BJ (cell line): ENCODE measurements at regions not wholly inside any gene's neighbourhood (a gene's known extent, or its start where the extent isn't known, plus 50 kb on each side); places are given as distances from the start of the nearest gene placed in this dataset.

ENCODE experiments used
- CTCF ChIA-PET: fragments of 350-600 bp; formaldehyde crosslinking; extraction: SDS; loops from one replicate; lab custom pipeline; 2021; ENCODE audit warnings: antibody characterized with exemption, inconsistent platforms; lab: Yijun Ruan, JAX
- POLR2A ChIA-PET: fragments of 300-600 bp; sonication (Branson Sonifier 250); formaldehyde crosslinking; extraction: SDS; loops from one replicate; lab custom pipeline; 2021; ENCODE audit warnings: antibody characterized with exemption; lab: Charles Lee
- DNase-seq: peaks from one replicate; pipeline ENCODE4 v3.0.0-alpha.2; 2011; ENCODE audit warnings: low read depth
- H3K27me3 ChIP-seq: 2 replicates; pipeline ENCODE4 v1.6.0; 2011; ENCODE audit warnings: low read length; ENCODE audit not compliant: control insufficient read depth, insufficient read depth
- H3K36me3 ChIP-seq: 2 replicates; pipeline ENCODE4 v1.5.1; 2011; ENCODE audit warnings: low read length; ENCODE audit not compliant: control insufficient read depth, insufficient read depth
- H3K4me3 ChIP-seq: 2 replicates; pipeline ENCODE4 v1.5.1; 2011; ENCODE audit warnings: low read depth, mild to moderate bottlenecking, control low read depth, low read length
- TF ChIP-seq, protein P1 (sequence below): IDR thresholded peaks from 2 replicates; pipeline ENCODE4 v1.5.1; 2011; ENCODE audit warnings: low read depth, mild to moderate bottlenecking, control low read depth, inconsistent platforms, low read length, moderate library complexity; ENCODE audit not compliant: insufficient read depth

DNA sequence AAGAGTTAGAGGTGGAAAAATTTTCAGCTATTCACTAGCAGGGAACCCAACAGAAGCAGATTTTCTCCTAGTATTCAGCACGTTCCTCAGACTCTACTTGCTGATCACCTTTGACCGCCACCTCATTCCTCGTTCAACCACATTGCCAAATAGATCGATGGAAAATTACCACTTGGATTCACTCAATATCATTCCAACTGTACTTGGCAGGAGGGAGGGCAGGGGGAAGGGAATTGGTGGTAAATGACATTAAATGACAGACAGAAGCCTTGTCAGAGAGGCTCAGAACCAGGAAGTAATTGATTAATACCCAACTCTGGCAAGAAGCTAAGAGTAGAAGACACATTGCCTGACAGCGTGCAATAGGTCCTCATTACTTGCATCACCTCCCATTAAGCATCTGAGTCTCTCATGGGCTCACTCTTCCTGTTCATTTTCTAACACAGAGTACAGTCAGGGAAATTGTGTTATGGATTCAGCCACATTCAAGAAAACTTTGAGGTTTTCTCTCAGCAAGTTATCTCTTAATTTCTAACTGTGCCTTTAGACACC, 240.5 kb upstream of the FAT3 start:
- CTCF ChIA-PET, result no interaction called here
- Histone ChIP-seq H3K27me3 (no peaks in the 10 kb centered on the region), H3K36me3 (no peaks in the 10 kb centered on the region), H3K4me3 (no peak overlapping the region)
- TF ChIP-seq, protein P1, sequence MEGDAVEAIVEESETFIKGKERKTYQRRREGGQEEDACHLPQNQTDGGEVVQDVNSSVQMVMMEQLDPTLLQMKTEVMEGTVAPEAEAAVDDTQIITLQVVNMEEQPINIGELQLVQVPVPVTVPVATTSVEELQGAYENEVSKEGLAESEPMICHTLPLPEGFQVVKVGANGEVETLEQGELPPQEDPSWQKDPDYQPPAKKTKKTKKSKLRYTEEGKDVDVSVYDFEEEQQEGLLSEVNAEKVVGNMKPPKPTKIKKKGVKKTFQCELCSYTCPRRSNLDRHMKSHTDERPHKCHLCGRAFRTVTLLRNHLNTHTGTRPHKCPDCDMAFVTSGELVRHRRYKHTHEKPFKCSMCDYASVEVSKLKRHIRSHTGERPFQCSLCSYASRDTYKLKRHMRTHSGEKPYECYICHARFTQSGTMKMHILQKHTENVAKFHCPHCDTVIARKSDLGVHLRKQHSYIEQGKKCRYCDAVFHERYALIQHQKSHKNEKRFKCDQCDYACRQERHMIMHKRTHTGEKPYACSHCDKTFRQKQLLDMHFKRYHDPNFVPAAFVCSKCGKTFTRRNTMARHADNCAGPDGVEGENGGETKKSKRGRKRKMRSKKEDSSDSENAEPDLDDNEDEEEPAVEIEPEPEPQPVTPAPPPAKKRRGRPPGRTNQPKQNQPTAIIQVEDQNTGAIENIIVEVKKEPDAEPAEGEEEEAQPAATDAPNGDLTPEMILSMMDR, result no peak
- POLR2A ChIA-PET, result no interaction called here
- DNase-seq, result no peak

DNA sequence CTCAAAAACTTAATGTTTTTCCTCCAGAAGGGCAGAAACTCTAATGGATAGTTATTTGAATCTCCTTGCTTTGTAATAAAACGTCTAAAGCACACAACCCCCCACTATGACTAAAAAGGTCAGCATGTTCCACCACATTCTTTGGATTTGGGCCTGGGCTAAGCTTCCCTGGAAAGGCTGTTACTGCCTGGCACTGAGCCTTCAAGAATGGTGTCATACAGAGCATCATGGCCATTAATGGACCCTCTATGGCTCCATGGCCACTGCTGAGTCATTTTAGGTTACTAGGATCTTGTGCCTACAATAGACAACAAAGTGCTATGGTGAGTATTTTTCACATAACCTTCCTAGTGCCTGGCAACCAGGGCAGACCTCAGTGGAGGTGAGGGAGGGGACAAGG, 242.6 kb upstream of the FAT3 start:
- ChIA-PET POLR2A (no interaction called here), CTCF (interaction anchor here (0.8 kb wide), 2 partner anchors 31 to 1042 kb away, joined by 3 read pairs; no protein-coding TSS in a partner anchor)
- peak; percentile 99 for DNase-seq
- no peaks in the 10 kb centered on the region for H3K27me3 ChIP-seq
- H3K4me3 ChIP-seq, result no peak overlapping the region
- TF ChIP-seq, protein P1, result no peak
- H3K36me3 ChIP-seq, result no peaks in the 10 kb centered on the region

DNA sequence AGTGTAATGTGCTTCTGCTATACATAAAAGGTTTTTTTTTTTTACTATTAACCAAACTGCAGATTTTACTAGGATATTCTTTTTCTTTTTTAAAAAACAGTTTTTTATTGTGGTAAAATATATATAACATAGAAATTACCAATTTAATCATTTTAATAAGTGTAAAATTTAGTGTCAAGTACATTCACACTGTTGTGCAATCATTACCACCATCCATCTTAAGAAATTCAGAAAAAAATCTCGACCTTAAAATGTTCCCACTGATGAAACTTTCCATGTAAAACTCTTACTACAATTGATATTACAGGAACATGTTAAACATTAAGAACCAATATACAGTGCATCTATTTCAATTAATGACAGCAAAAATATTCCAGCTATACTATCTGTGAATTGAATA, 244.8 kb upstream of the FAT3 start:
- POLR2A ChIA-PET, result no interaction called here
- Histone ChIP-seq H3K4me3 (no peak overlapping the region), H3K27me3 (no peaks in the 10 kb centered on the region), H3K36me3 (no peaks in the 10 kb centered on the region)
- TF ChIP-seq, protein P1, result no peak
- no peak for DNase-seq
- CTCF ChIA-PET, result interaction anchor here (1.1 kb wide), 1 partner anchor 11 kb away, joined by 3 read pairs; no protein-coding TSS in a partner anchor

DNA sequence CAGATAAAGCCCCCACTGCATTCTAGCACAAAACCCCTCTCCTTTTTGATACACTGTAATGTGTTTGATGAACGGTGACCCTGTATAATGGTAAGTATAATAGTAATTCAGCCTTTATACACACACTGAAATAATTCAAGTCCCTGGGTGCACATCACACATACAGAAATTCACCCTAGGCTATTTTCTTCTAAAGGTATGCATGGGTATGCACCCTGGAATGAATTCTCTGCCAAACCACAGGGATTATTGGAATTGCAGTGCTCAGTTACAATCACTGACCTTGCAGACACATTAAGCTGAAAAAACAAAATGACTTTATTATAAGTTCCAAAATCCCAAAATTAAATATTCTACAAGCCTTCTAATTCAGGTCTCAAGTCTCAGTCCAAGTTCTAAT, 245.9 kb upstream of the FAT3 start:
- H3K27me3 ChIP-seq, result no peaks in the 10 kb centered on the region
- POLR2A ChIA-PET, result no interaction called here
- peak; percentile 26 for DNase-seq
- TF ChIP-seq, protein P1, result no peak
- H3K36me3 ChIP-seq, result no peaks in the 10 kb centered on the region
- CTCF ChIA-PET, result no interaction called here
- H3K4me3 ChIP-seq, result no peak overlapping the region

DNA sequence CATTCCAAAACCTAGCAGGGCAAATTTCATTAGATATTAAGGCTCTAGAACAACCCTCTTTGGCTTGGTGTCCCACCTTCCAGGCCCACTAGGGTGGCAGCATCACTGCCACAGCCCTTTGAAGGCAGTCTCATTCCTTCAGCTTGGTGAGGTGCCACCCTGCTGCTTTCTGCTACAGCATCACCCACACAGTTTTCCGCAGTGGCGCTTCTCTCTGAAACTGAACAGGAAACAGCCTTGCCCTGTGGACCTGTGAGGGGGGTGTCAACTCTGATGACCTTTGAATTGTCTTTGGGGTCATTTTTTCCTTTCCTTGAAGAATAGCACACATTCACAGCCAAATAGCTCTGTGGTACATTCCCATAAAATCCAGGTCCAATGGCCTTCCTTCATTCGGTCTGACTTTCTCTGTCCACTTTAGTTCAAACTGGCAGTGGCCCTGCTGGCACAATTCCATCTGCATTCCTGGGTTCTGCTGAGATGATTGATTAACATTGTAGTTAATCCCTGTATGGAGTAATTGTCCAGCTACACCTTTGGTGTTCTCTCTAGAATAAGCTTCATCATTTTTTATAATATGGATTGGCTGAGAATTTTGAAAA, 251.9 kb upstream of the FAT3 start:
- Histone ChIP-seq H3K27me3 (no peaks in the 10 kb centered on the region), H3K36me3 (no peaks in the 10 kb centered on the region), H3K4me3 (no peak overlapping the region)
- CTCF ChIA-PET, result no interaction called here
- POLR2A ChIA-PET, result no interaction called here
- TF ChIP-seq, protein P1, result no peak
- DNase-seq, result no peak
